ENCODE measurements at regions not wholly inside any gene's neighbourhood (a gene's known extent, or its start where the extent isn't known, plus 50 kb on each side); places are given as distances from the start of the nearest gene placed in this dataset.
A peak's percentile ranks its signal among the peaks of the same experiment; 100 is the strongest.
"Not testable (repeated sequence)": the region's sequence is repeated elsewhere in the genome, so short reads cannot be mapped to it uniquely, and the experiment has no call there.

GRCh38 chr6:134665029-134665723 is 284.7 kb downstream of the ALDH8A1 start:
- no peak for DNase-seq

GRCh38 chr6:134663800-134664535 is 285.9 kb downstream of the ALDH8A1 start:
- DNase-seq, result no peak

DNA sequence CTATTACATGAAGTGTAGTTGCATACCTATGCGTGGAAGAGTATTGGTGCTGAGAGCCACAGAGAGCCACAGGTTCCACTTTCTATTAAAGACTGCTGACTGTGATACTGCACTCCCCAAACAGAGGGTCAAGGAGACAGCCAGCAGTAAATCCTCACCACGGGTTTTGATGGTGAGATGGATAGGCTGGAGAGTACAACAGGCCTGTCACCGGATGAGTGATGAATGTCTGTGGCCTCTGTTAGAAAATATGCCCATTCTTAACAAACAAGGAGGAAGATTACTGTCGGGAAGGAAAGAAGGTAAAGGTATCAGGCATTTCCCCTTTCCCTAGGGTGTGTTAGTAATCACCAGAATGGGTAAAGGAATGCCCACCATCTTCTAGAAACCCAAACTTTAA is 286.5 kb downstream of the ALDH8A1 start:
- no peak for DNase-seq

- no peak for DNase-seq
Measured at GRCh38 chr6:134662077-134662700, 287.7 kb downstream of the ALDH8A1 start.

GRCh38 chr6:134659885-134660284 is 290.0 kb downstream of the ALDH8A1 start:
- DNase-seq, result not testable (repeated sequence)

DNA sequence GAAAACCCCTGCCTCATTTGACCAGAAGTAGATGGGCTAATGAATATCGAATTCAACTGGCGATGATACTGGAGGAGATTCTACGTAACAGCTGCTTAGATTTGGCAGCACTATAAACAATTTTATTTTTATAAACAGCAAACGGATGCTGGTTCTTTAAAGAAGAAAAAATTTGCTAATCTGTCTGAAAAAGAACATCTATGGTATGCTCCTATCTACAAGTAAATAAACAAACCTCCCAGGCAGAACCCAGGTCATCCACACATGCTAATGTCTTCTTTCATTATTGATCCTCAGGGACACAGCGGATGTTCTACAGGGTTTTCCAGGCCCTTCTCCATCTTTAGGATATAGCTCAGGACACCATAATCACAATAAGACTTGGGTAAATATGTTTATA is 291.3 kb downstream of the ALDH8A1 start:
- no peak for DNase-seq

DNA sequence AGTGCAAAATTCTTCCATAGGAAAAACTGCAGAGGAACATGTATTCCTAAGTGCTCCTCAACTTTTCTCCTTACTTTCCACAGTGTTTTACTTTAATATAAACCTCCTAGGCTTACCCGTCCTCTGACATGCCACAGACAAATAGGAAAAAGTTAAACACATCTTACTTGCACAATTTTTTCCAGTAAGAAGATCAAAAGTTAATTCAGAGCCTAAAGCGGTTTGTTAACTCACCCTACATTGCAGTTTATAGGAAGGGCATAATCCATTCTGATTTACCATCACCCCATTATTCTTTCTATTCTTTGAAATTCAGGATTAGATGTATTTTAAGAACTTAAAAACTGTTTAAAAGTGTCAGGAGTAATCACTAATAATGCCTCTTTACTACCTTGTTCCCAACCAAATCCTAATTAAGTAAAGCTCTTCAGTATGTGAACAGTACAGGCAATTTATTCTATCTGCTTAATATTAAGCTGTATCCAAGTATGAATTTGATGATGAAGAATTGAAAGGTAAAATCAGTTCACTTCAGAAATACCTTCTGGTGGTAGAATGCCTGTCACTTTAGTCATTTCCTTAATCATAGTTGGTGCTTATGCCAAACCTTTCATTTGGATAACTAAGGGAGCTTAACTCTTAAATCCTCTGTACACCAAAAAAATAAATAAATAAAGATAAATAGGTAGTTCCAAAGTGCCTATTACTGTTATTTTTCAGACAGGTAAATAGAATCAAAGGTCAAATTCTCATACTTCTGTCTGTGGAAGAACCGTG is 292.0 kb downstream of the ALDH8A1 start:
- DNase-seq, result no peak

DNA sequence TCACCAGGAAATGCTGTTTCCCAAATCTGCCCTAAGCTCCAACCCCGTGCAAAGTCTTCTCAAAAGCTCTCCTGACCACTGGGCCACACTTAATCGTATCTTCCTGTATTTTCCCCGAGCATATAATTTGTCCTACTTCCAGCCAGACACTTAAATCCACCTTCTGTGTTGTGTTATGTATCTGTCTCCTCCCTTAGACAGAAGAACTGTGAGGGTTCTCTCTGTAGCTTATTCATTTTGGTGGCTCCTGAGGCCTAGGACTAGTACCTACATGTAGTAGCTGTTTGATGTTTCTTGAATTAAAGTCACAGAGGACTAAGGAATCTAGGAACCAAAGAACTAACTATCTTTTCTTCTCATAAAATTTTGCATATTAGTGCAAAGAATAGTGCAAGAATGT is 292.6 kb downstream of the ALDH8A1 start:
- no peak for DNase-seq

DNA sequence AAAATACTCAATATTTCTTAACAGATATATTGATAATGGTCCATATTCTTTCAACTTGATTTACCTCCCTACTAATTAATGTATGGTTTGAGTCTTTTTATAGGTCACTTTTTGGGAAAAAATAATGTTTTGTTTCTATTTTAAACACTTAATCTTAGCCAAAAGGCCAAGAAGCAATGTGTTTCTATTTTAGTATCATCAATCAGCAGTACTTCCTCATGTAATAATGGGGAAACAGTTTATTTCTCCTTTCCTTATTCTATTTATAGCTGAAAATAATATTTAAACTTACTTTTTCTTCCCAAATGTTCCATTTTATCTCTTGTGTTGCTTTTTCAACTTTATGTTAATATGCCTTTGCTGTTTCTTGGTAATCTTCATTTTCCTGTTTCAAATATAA is 295.1 kb downstream of the ALDH8A1 start:
- no peak for DNase-seq

- DNase-seq, result no peak
Measured at GRCh38 chr6:134651519-134651918, 298.4 kb downstream of the ALDH8A1 start.

- no peak for DNase-seq
Measured at GRCh38 chr6:134647861-134648260, 302.0 kb downstream of the ALDH8A1 start.

DNA sequence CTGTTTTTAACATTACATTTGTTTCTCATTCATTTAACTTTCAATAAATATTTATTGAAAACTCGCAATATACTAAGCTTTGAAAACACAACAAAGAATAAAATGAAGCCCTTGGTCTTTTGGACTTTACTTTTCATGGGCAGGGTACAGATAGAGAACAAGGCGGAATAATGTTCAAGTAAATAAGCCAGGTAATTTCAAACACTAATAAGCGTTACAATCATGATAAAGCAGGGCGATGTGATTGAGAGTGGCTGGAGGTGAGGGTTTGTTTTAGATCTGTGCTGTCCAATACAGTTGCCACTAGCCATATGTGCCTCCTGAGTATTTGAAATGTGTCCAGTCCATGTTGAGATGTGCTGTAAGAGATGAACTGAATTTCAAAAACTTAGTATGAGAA is 307.1 kb downstream of the ALDH8A1 start:
- no peak for DNase-seq

DNA sequence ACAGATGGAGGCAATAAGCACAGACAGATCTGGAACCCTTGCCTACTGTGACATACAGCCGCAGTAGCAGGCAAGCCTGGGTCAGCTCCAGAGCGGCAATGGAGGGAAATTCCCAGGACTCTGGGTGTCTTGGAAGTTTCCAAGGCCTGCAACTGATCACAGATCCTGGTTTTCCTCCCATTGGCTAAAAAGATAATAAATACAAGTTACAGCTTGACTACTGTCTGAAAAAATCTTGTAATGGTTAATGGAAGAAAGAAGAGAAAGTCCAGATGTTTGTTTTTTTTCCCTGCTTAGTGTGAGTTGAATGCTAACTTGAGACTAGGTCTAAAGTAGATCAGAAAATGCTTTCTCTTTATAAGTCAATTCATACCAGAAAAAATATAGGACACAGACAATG is 307.6 kb downstream of the ALDH8A1 start:
- no peak for DNase-seq

- peak; percentile 66 for DNase-seq
Measured at GRCh38 chr6:134640975-134641429, 308.9 kb downstream of the ALDH8A1 start.

DNA sequence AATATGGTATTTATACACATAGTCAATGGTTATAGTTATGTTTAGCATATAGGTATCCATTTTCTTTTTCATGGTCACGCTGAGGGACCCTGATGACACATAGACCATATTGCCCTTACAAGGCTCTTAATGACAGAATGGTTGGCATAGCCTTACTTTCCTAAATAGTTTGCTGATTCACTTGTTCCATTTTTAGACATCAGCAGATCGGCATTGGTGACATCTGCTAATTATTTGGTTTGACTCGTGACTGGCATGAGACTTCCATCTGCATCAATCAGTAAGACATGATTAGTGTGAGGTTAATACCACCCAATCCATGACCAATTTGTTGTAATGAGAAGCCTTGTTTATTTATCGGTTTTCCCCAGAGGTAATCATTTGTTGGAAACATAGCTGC is 309.7 kb downstream of the ALDH8A1 start:
- DNase-seq, result no peak

DNA sequence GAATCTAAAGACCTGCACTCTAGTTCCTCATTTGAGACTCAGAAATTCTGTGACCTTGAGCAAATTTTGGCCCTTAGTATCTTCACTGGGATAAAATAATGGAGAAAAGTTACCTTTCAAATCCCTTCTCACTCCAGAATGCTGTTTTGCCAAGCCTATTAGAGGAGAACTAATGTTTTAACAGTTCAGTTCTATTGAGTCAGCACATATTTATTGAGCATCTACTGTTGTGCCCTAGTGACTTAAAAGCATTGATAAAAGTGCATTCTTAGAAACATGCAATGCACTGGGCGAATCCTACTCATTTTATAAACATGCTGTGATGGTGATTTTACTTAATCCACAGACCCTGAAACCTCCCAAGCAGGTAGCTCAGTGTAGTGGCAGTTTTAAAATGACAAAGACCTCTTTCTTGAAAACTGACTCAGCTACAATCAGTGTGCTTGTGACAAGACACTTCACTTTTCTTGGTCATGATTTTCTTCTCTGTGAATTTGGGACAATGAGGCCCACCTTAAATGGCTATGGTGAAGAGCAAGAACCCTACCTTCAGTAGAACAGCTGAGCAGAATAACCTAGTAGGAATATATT is 312.0 kb downstream of the ALDH8A1 start:
- DNase-seq, result no peak

- no peak for DNase-seq
Measured at GRCh38 chr6:134637282-134637681, 312.6 kb downstream of the ALDH8A1 start.

DNA sequence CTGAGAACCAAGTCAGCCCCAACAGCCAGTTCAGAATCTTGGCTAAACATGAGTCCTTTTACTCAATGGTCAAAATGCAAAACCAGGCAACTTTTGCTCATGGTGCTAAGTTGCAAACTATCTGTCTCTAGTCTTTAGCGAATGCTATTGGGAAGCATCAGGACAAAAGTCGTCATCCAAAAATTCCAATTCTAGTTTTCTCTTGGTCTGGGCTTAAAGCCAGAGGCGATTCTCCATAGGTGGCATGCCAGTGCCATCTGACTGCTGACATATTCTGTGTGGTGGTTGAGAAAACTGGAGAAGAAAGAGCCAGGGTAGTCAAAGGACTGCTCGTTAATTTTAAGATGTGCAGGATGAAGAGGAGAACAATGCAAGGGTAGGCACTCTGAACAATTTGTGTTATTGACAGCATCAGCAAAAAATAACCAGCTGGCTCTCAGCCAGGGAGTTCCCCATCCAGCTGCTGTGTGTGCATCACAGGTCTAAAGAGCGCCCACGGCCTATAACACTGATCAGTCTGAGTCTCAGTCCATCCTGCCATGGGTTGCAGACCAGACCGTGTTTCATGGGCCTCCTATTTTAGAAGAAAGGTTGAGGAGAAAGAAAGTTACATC is 313.6 kb downstream of the ALDH8A1 start:
- DNase-seq, result peak; percentile 2

DNA sequence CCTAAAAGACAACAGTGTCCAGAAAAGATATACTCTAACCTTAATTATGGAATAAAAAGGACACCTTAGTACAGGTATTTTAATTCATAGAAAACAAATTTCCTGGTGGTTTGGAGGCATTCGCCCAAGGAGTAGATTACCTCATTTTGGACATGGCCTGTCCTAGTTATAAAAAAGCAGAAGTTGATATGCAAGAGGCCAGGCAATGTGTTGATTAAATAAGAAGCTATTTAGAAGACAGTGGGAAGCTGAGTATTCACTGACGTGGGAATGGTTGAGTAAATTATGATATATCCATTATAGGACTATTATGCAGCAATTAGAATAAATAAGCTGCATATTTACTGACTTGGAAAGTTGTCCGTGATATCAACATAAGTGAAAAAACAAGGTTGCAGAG is 314.9 kb downstream of the ALDH8A1 start:
- DNase-seq, result no peak

GRCh38 chr6:134634466-134634865 is 315.4 kb downstream of the ALDH8A1 start:
- no peak for DNase-seq

- peak; percentile 15 for DNase-seq
Measured at GRCh38 chr6:134632982-134633940, 315.3 kb upstream of the SGK1 start.
